Gastrocnemius medialis (tissue), 4 donors: ENCODE measurements at regions not wholly inside any gene's neighbourhood (a gene's known extent, or its start where the extent isn't known, plus 50 kb on each side); places are given as distances from the start of the nearest gene placed in this dataset.

ENCODE experiments used
- POLR2A ChIP-seq, 2 donors: fragments of 450-650 bp; IDR thresholded peaks; one replicate each; pipeline ENCODE4 v1.6.1; 2017; ENCODE audit warnings: antibody characterized with exemption in 2 of 2, mild to moderate bottlenecking in 2 of 2, moderate library complexity in 2 of 2
- TF ChIP-seq, protein P1 (sequence below), 5 experiments: fragments of 450-650 bp in 3 of 5; fragments of 200-600 bp in 2 of 5; sonication (generic) in 2 of 5; IDR thresholded peaks in 4 of 5; conservative IDR thresholded peaks in 1 of 5; 1 replicate in 4 of 5; 2 replicates in 1 of 5; pipeline ENCODE4 v1.5.1; 2016 to 2019; ENCODE audit warnings: antibody characterized with exemption in 5 of 5, mild to moderate bottlenecking in 3 of 5, moderate library complexity in 3 of 5

DNA sequence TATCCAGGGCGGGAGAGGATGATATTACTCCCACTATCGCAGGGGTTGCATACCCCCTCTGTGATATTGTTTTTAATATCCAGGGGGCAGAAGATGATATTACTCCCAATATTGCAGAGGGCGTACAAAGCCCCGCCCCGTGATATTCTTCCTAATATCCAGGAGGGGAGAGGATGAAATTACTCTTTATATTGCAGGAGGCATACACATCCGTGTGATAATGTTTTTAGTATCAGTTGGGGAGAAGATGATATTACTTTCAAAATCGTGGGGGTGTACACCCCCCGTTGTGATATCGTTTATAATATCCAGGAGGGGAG is 52.9 kb upstream of the OXA1L start:
- TF ChIP-seq, protein P1, sequence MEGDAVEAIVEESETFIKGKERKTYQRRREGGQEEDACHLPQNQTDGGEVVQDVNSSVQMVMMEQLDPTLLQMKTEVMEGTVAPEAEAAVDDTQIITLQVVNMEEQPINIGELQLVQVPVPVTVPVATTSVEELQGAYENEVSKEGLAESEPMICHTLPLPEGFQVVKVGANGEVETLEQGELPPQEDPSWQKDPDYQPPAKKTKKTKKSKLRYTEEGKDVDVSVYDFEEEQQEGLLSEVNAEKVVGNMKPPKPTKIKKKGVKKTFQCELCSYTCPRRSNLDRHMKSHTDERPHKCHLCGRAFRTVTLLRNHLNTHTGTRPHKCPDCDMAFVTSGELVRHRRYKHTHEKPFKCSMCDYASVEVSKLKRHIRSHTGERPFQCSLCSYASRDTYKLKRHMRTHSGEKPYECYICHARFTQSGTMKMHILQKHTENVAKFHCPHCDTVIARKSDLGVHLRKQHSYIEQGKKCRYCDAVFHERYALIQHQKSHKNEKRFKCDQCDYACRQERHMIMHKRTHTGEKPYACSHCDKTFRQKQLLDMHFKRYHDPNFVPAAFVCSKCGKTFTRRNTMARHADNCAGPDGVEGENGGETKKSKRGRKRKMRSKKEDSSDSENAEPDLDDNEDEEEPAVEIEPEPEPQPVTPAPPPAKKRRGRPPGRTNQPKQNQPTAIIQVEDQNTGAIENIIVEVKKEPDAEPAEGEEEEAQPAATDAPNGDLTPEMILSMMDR (IDR thresholded peaks at IDR 0.05 in 4 of 5, conservative IDR thresholded peaks at IDR 0.05 in 1 of 5) = no peak
- no peak for TF ChIP-seq POLR2A (IDR thresholded peaks at IDR 0.05)
